Effector CD8-positive, alpha-beta T cell (primary cell): ENCODE measurements at regions not wholly inside any gene's neighbourhood (a gene's known extent, or its start where the extent isn't known, plus 50 kb on each side); places are given as distances from the start of the nearest gene placed in this dataset.
"Not testable (repeated sequence)": the region's sequence is repeated elsewhere in the genome, so short reads cannot be mapped to it uniquely, and the experiment has no call there.

Experiments used
- DNase-seq: peaks from one replicate; lab custom pipeline; 2025; lab: John Stamatoyannopoulos, UW

- no peak for DNase-seq
Measured at GRCh38 chr14:99032759-99033158, 239.2 kb downstream of the BCL11B start.

- DNase-seq, result no peak
Measured at GRCh38 chr14:99033951-99034350, 238.0 kb downstream of the BCL11B start.

- no peak for DNase-seq
Measured at GRCh38 chr14:99034711-99035171, 237.3 kb downstream of the BCL11B start.

- no peak for DNase-seq
Measured at GRCh38 chr14:99035268-99035667, 236.7 kb downstream of the BCL11B start.

- no peak for DNase-seq
Measured at GRCh38 chr14:99035712-99036610, 236.0 kb downstream of the BCL11B start.

GRCh38 chr14:99036611-99037293, 235.2 kb downstream of the BCL11B start:
- no peak for DNase-seq

- not testable (repeated sequence) for DNase-seq
Measured at GRCh38 chr14:99037326-99037725, 234.7 kb downstream of the BCL11B start.

- DNase-seq, result no peak
Measured at GRCh38 chr14:99037777-99038430, 234.1 kb downstream of the BCL11B start.

GRCh38 chr14:99038431-99038820, 233.6 kb downstream of the BCL11B start:
- no peak for DNase-seq

GRCh38 chr14:99039331-99040041, 232.5 kb downstream of the BCL11B start:
- DNase-seq, result no peak

GRCh38 chr14:99040052-99040451, 231.9 kb downstream of the BCL11B start:
- no peak for DNase-seq

GRCh38 chr14:99040711-99041110, 231.3 kb downstream of the BCL11B start:
- DNase-seq, result no peak

- no peak for DNase-seq
Measured at GRCh38 chr14:99041141-99041819, 230.7 kb downstream of the BCL11B start.

GRCh38 chr14:99041820-99042174, 230.2 kb downstream of the BCL11B start:
- DNase-seq, result no peak

- no peak for DNase-seq
Measured at GRCh38 chr14:99042381-99043266, 229.4 kb downstream of the BCL11B start.

- no peak for DNase-seq
Measured at GRCh38 chr14:99043267-99043615, 228.8 kb downstream of the BCL11B start.

GRCh38 chr14:99043756-99044155, 228.2 kb downstream of the BCL11B start:
- DNase-seq, result no peak

- DNase-seq, result no peak
Measured at GRCh38 chr14:99047441-99048031, 224.5 kb downstream of the BCL11B start.

GRCh38 chr14:99050309-99050708, 221.7 kb downstream of the BCL11B start:
- no peak for DNase-seq

GRCh38 chr14:99052467-99052866, 219.5 kb downstream of the BCL11B start:
- no peak for DNase-seq
